Neural progenitor cell (in vitro differentiated cells): ENCODE measurements at regions not wholly inside any gene's neighbourhood (a gene's known extent, or its start where the extent isn't known, plus 50 kb on each side); places are given as distances from the start of the nearest gene placed in this dataset.

Experiments
- CTCF ChIP-seq: fragments of 200-600 bp; sonication (generic); IDR thresholded peaks from 2 replicates; pipeline ENCODE4 v1.5.1; 2017; ENCODE audit warnings: antibody characterized with exemption, mild to moderate bottlenecking
- EZH2 ChIP-seq: fragments of 200-600 bp; sonication (generic); IDR thresholded peaks from 2 replicates; pipeline ENCODE4 v1.6.1; 2017; ENCODE audit warnings: antibody characterized with exemption, mild to moderate bottlenecking, moderate library complexity
- EZH2phosphoT487 ChIP-seq: fragments of 200-600 bp; sonication (generic); IDR thresholded peaks from 2 replicates; pipeline ENCODE4 v1.6.1; 2017; ENCODE audit warnings: antibody characterized with exemption

DNA sequence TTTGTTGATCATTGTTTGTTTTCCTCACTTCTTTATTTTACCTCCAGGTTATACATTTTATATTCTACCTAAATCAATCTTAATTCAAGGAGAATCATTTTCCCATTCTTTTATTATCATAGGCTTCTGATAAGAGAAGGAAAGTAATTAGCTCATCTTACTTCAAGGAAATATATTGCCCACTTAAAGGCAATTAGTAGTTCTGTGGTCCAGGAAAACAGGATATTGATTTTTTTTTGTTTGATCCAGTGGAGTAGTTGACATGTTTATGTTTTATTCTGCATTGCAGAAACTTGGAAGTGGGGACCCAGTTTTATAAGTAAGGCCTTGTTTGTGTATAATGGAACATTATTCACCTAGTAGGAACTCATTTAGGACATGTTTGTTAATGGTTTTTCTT, 390.6 kb downstream of the NDFIP2 start:
- TF ChIP-seq CTCF (no peak), EZH2phosphoT487 (no peak), EZH2 (no peak)
